Activated CD4-positive, alpha-beta memory T cell treated with anti-CD3 and anti-CD28 coated beads for 36 hours (primary cell): ENCODE measurements at regions not wholly inside any gene's neighbourhood (a gene's known extent, or its start where the extent isn't known, plus 50 kb on each side); places are given as distances from the start of the nearest gene placed in this dataset.

Experiments
- CTCF ChIA-PET: fragments of 350-600 bp; sonication (Branson Sonifier 250); formaldehyde crosslinking; loops from one replicate; lab custom pipeline; 2021; ENCODE audit warnings: antibody characterized with exemption, inconsistent platforms; lab: Charles Lee
- POLR2A ChIA-PET: fragments of 350-600 bp; sonication (Branson Sonifier 250); formaldehyde crosslinking; loops from one replicate; lab custom pipeline; 2021; ENCODE audit warnings: antibody characterized with exemption; lab: Charles Lee
- DNase-seq: peaks from one replicate; pipeline ENCODE4 v3.0.0-alpha.2; 2020
- H3K27ac Mint-ChIP-seq: one replicate; pipeline ENCODE4 v1.8.0; 2021; ENCODE audit warnings: mixed read lengths
- H3K27me3 Mint-ChIP-seq: one replicate; pipeline ENCODE4 v1.8.0; 2021; ENCODE audit warnings: mixed read lengths
- H3K36me3 Mint-ChIP-seq: one replicate; pipeline ENCODE4 v1.8.0; 2021; ENCODE audit warnings: mixed read lengths
- H3K4me1 Mint-ChIP-seq: one replicate; pipeline ENCODE4 v1.8.0; 2021; ENCODE audit warnings: low read depth, mixed read lengths
- H3K4me3 Mint-ChIP-seq: one replicate; pipeline ENCODE4 v1.8.0; 2021; ENCODE audit warnings: mild to moderate bottlenecking, mixed read lengths
- H3K9me3 Mint-ChIP-seq: one replicate; pipeline ENCODE4 v1.8.0; 2021; ENCODE audit warnings: mixed read lengths
- intact Hi-C: fragments of 100-400 bp; cut with micrococcal nuclease; formaldehyde crosslinking; loops from one replicate; pipeline ENCODE4 v1.15.1; 2023

- Mint-ChIP-seq H3K27me3 (peaks cover 15% of the 10 kb centered on the region), H3K9me3 (no peaks in the 10 kb centered on the region), H3K27ac (no peak overlapping the region), H3K36me3 (no peaks in the 10 kb centered on the region), H3K4me3 (no peak overlapping the region), H3K4me1 (no peaks in the 10 kb centered on the region)
- ChIA-PET CTCF (interaction anchor here (1.1 to 1.4 kb wide), 2 partner anchors 8 to 149 kb away, joined by 3 to 5 read pairs; no protein-coding TSS in a partner anchor), POLR2A (no interaction called here)
- DNase-seq = no peak
- intact Hi-C loops = no loop called here
Measured at GRCh38 chr1:207971331-207972219, 60.6 kb upstream of the CD34 start.

GRCh38 chr1:207970329-207971233, 59.7 kb upstream of the CD34 start:
- POLR2A ChIA-PET = no interaction called here
- CTCF ChIA-PET = interaction anchor here (1.5 to 1.9 kb wide), 2 partner anchors 73 to 86 kb away, joined by 5 to 9 read pairs; no protein-coding TSS in a partner anchor
- Mint-ChIP-seq H3K36me3 (no peaks in the 10 kb centered on the region), H3K4me1 (no peaks in the 10 kb centered on the region), H3K27ac (no peak overlapping the region), H3K27me3 (peaks cover 15% of the 10 kb centered on the region), H3K9me3 (no peaks in the 10 kb centered on the region), H3K4me3 (no peak overlapping the region)
- intact Hi-C loops = no loop called here
- no peak for DNase-seq

- Mint-ChIP-seq H3K27ac (no peak overlapping the region), H3K36me3 (no peaks in the 10 kb centered on the region), H3K4me1 (no peaks in the 10 kb centered on the region), H3K9me3 (no peaks in the 10 kb centered on the region), H3K27me3 (peaks cover 15% of the 10 kb centered on the region), H3K4me3 (no peak overlapping the region)
- DNase-seq = no peak
- CTCF ChIA-PET = interaction anchor here (1.0 to 1.9 kb wide), 3 partner anchors 72 to 173 kb away, joined by 4 to 9 read pairs (median 5); no protein-coding TSS in a partner anchor
- POLR2A ChIA-PET = no interaction called here
- intact Hi-C loops = loop anchor here (2.0 to 10.0 kb wide), 2 partner anchors 71 to 265 kb away; no protein-coding TSS in a partner anchor
Measured at GRCh38 chr1:207969528-207969927, 58.6 kb upstream of the CD34 start.

- intact Hi-C loops = loop anchor here (2.0 to 10.0 kb wide), 2 partner anchors 70 to 264 kb away; no protein-coding TSS in a partner anchor
- CTCF ChIA-PET = interaction anchor here (1.0 kb wide), 1 partner anchor 172 kb away, joined by 4 read pairs; no protein-coding TSS in a partner anchor
- H3K4me1 Mint-ChIP-seq = peaks cover 3% of the 10 kb centered on the region
Measured at GRCh38 chr1:207968521-207969009, 57.6 kb upstream of the CD34 start.

GRCh38 chr1:207967703-207968102, 56.8 kb upstream of the CD34 start:
- CTCF ChIA-PET = no interaction called here
- intact Hi-C loops = loop anchor here (2.0 to 10.0 kb wide), 2 partner anchors 69 to 263 kb away; no protein-coding TSS in a partner anchor
- POLR2A ChIA-PET = no interaction called here

More at GRCh38 chr1:207968521-207969009, 57.6 kb upstream of the CD34 start:
- no peak for DNase-seq
- POLR2A ChIA-PET = no interaction called here
- no peak overlapping the region for H3K4me3 Mint-ChIP-seq
- H3K27me3 Mint-ChIP-seq = peaks cover 17% of the 10 kb centered on the region
- H3K27ac Mint-ChIP-seq = no peak overlapping the region
- no peaks in the 10 kb centered on the region for H3K9me3 Mint-ChIP-seq
- H3K36me3 Mint-ChIP-seq = no peaks in the 10 kb centered on the region

GRCh38 chr1:207966521-207966920, 55.6 kb upstream of the CD34 start:
- intact Hi-C loops = loop anchor here (10.0 kb wide), 1 partner anchor 262 kb away; no protein-coding TSS in a partner anchor
- H3K4me1 Mint-ChIP-seq = peaks cover 7% of the 10 kb centered on the region
- no peak for DNase-seq
- H3K27me3 Mint-ChIP-seq = peaks cover 4% of the 10 kb centered on the region
- CTCF ChIA-PET = no interaction called here
- H3K4me3 Mint-ChIP-seq = no peak overlapping the region
- H3K27ac Mint-ChIP-seq = no peak overlapping the region
- POLR2A ChIA-PET = no interaction called here
- no peaks in the 10 kb centered on the region for H3K9me3 Mint-ChIP-seq
- H3K36me3 Mint-ChIP-seq = no peaks in the 10 kb centered on the region

More at GRCh38 chr1:207967703-207968102, 56.8 kb upstream of the CD34 start:
- H3K9me3 Mint-ChIP-seq = no peaks in the 10 kb centered on the region
- H3K4me3 Mint-ChIP-seq = no peak overlapping the region
- H3K27ac Mint-ChIP-seq = no peak overlapping the region
- DNase-seq = no peak
- peaks cover 3% of the 10 kb centered on the region for H3K4me1 Mint-ChIP-seq
- no peaks in the 10 kb centered on the region for H3K36me3 Mint-ChIP-seq
- H3K27me3 Mint-ChIP-seq = peaks cover 13% of the 10 kb centered on the region

GRCh38 chr1:207965392-207966387, 54.8 kb upstream of the CD34 start:
- DNase-seq = no peak
- POLR2A ChIA-PET = no interaction called here
- H3K27me3 Mint-ChIP-seq = peaks cover 11% of the 10 kb centered on the region
- no peaks in the 10 kb centered on the region for H3K36me3 Mint-ChIP-seq
- no peaks in the 10 kb centered on the region for H3K9me3 Mint-ChIP-seq
- intact Hi-C loops = loop anchor here (10.0 kb wide), 1 partner anchor 261 kb away; no protein-coding TSS in a partner anchor
- H3K4me1 Mint-ChIP-seq = peaks cover 7% of the 10 kb centered on the region
- H3K27ac Mint-ChIP-seq = no peak overlapping the region
- CTCF ChIA-PET = interaction anchor here (0.6 to 9.9 kb wide), 6 partner anchors 9 to 198 kb away, joined by 3 to 255 read pairs (median 54); no protein-coding TSS in a partner anchor
- H3K4me3 Mint-ChIP-seq = no peak overlapping the region

- no peak for DNase-seq
- ChIA-PET POLR2A (no interaction called here), CTCF (interaction anchor here (0.7 to 9.9 kb wide), 29 partner anchors 8 to 384 kb away, joined by 3 to 255 read pairs (median 8); no protein-coding TSS in a partner anchor)
- Mint-ChIP-seq H3K27me3 (peaks cover 22% of the 10 kb centered on the region), H3K4me3 (no peak overlapping the region), H3K9me3 (no peaks in the 10 kb centered on the region), H3K4me1 (peaks cover 9% of the 10 kb centered on the region), H3K36me3 (no peaks in the 10 kb centered on the region), H3K27ac (no peak overlapping the region)
- intact Hi-C loops = loop anchor here (10.0 kb wide), 1 partner anchor 260 kb away; no protein-coding TSS in a partner anchor
Measured at GRCh38 chr1:207964195-207964966, 53.5 kb upstream of the CD34 start.

- DNase-seq = peak; percentile 89
- Mint-ChIP-seq H3K27me3 (peaks cover 24% of the 10 kb centered on the region), H3K4me3 (peak overlapping the region; percentile 81), H3K9me3 (no peaks in the 10 kb centered on the region), H3K27ac (no peak overlapping the region), H3K4me1 (peaks cover 9% of the 10 kb centered on the region), H3K36me3 (no peaks in the 10 kb centered on the region)
- intact Hi-C loops = loop anchor here (1.0 to 10.0 kb wide), 4 partner anchors 78 to 259 kb away; no protein-coding TSS in a partner anchor
- ChIA-PET CTCF (interaction anchor here (0.6 to 9.9 kb wide), 50 partner anchors 9 to 383 kb away, joined by 3 to 255 read pairs (median 4); no protein-coding TSS in a partner anchor), POLR2A (interaction anchor here (1.0 to 1.3 kb wide), 3 partner anchors 45 to 89 kb away, joined by 3 read pairs; no protein-coding TSS in a partner anchor)
Measured at GRCh38 chr1:207963427-207964194, 52.7 kb upstream of the CD34 start.
